SK-N-SH treated with all-trans-retinoic acid at 6 μM for 48 hours (cell line): ENCODE measurements at regions not wholly inside any gene's neighbourhood (a gene's known extent, or its start where the extent isn't known, plus 50 kb on each side); places are given as distances from the start of the nearest gene placed in this dataset.

Experiments used
- ATAC-seq: fragments of 200-7000 bp; cut with Tn5 transposase; 3 replicates; pipeline ENCODE4 v1.9.1; 2020; ENCODE audit warnings: mild to moderate bottlenecking, moderate library complexity
- ARNTL ChIP-seq: fragments of 450-650 bp; formaldehyde crosslinking; IDR thresholded peaks from 2 replicates; pipeline ENCODE4 v1.5.0; 2020; ENCODE audit warnings: low read depth, mild to moderate bottlenecking, moderate library complexity, borderline replicate concordance
- BACH2 ChIP-seq: fragments of 250-450 bp; sonication (Bioruptor Pico); IDR thresholded peaks from 2 replicates; pipeline ENCODE4 v1.9.0; 2021; ENCODE audit warnings: mild to moderate bottlenecking, borderline replicate concordance
- CREB5 ChIP-seq: fragments of 250-450 bp; sonication (Bioruptor Pico); IDR thresholded peaks from 2 replicates; pipeline ENCODE4 v1.5.1; 2020; ENCODE audit warnings: low read depth, mild to moderate bottlenecking, moderate library complexity
- CSDC2 ChIP-seq: fragments of 250-450 bp; sonication (Bioruptor Pico); IDR thresholded peaks from 2 replicates; pipeline ENCODE4 v1.5.0; 2020; ENCODE audit warnings: mild to moderate bottlenecking, moderate library complexity
- ESRRG ChIP-seq: fragments of 250-450 bp; sonication (Bioruptor Pico); IDR thresholded peaks from 2 replicates; pipeline ENCODE4 v1.6.1; 2021; ENCODE audit warnings: mild to moderate bottlenecking
- GLIS3 ChIP-seq: fragments of 250-450 bp; sonication (Bioruptor Pico); IDR thresholded peaks from 2 replicates; pipeline ENCODE4 v1.5.0; 2020; ENCODE audit warnings: mild to moderate bottlenecking, moderate library complexity
- ISL1 ChIP-seq: fragments of 250-450 bp; sonication (Bioruptor Pico); IDR thresholded peaks from 2 replicates; pipeline ENCODE4 v2.1.2; 2022; ENCODE audit warnings: mild to moderate bottlenecking, moderate library complexity
- OSR1 ChIP-seq: fragments of 250-450 bp; sonication (Bioruptor Pico); IDR thresholded peaks from 2 replicates; pipeline ENCODE4 v1.8.0; 2022; ENCODE audit warnings: moderate library complexity, mild to moderate bottlenecking, inconsistent platforms
- PATZ1 ChIP-seq: fragments of 250-450 bp; sonication (Bioruptor Pico); IDR thresholded peaks from 2 replicates; pipeline ENCODE4 v1.8.0; 2020; ENCODE audit warnings: mild to moderate bottlenecking, moderate library complexity, borderline replicate concordance
- PPARA ChIP-seq: fragments of 250-450 bp; sonication (Bioruptor Pico); IDR thresholded peaks from 2 replicates; pipeline ENCODE4 v1.5.0; 2020; ENCODE audit warnings: mild to moderate bottlenecking, borderline replicate concordance
- RARB ChIP-seq: fragments of 250-450 bp; sonication (Bioruptor Pico); IDR thresholded peaks from 2 replicates; pipeline ENCODE4 v1.8.0; 2021; ENCODE audit warnings: mild to moderate bottlenecking, moderate library complexity
- SNAI2 ChIP-seq: fragments of 250-450 bp; sonication (Bioruptor Pico); IDR thresholded peaks from 2 replicates; pipeline ENCODE4 v1.5.0; 2020; ENCODE audit warnings: mild to moderate bottlenecking, moderate library complexity
- TOX ChIP-seq: fragments of 250-450 bp; sonication (Bioruptor Pico); IDR thresholded peaks from 2 replicates; pipeline ENCODE4 v1.8.0; 2021; ENCODE audit warnings: mild to moderate bottlenecking, moderate library complexity, borderline replicate concordance
- ZC3H10 ChIP-seq: fragments of 250-450 bp; sonication (Bioruptor Pico); IDR thresholded peaks from 2 replicates; pipeline ENCODE4 v1.5.1; 2021; ENCODE audit warnings: mild to moderate bottlenecking, moderate library complexity
- ZFP3 ChIP-seq: fragments of 250-450 bp; sonication (Bioruptor Pico); IDR thresholded peaks from 2 replicates; pipeline ENCODE4 v1.5.0; 2020; ENCODE audit warnings: mild to moderate bottlenecking, moderate library complexity
- ZFP30 ChIP-seq: fragments of 450-650 bp; formaldehyde crosslinking; IDR thresholded peaks from 2 replicates; pipeline ENCODE4 v1.5.0; 2022; ENCODE audit warnings: mild to moderate bottlenecking, moderate library complexity
- ZNF565 ChIP-seq: fragments of 450-650 bp; formaldehyde crosslinking; conservative IDR thresholded peaks from 2 replicates; pipeline ENCODE4 v1.5.0; 2020; ENCODE audit warnings: low read depth, mild to moderate bottlenecking, moderate library complexity
- ZNF70 ChIP-seq: fragments of 450-650 bp; formaldehyde crosslinking; IDR thresholded peaks from 2 replicates; pipeline ENCODE4 v1.5.0; 2020; ENCODE audit warnings: mild to moderate bottlenecking, moderate library complexity
- ZNF8 ChIP-seq: fragments of 450-650 bp; formaldehyde crosslinking; IDR thresholded peaks from 2 replicates; pipeline ENCODE4 v1.5.0; 2020; ENCODE audit warnings: mild to moderate bottlenecking, moderate library complexity
- TF ChIP-seq, protein P1 (sequence below): fragments of 250-450 bp; sonication (Bioruptor Pico); IDR thresholded peaks from 2 replicates; pipeline ENCODE4 v1.5.1; 2021; ENCODE audit warnings: mild to moderate bottlenecking, moderate library complexity
- TF ChIP-seq, protein P2 (sequence below): fragments of 250-450 bp; sonication (Bioruptor Pico); IDR thresholded peaks from 2 replicates; pipeline ENCODE4 v1.8.0; 2021; ENCODE audit warnings: low read depth, mild to moderate bottlenecking, moderate library complexity, borderline replicate concordance
- TF ChIP-seq, protein P3 (sequence below): fragments of 250-450 bp; sonication (Bioruptor Pico); IDR thresholded peaks from 2 replicates; pipeline ENCODE4 v1.5.0; 2020; ENCODE audit warnings: mild to moderate bottlenecking, moderate library complexity

GRCh38 chr4:30600246-30601017 is 119.7 kb upstream of the PCDH7 start:
- TF ChIP-seq ZNF565 (CRISPR knock-in tag) (no peak), ZNF70 (no peak), PATZ1 (CRISPR knock-in tag) (no peak), ARNTL (CRISPR knock-in tag) (no peak), PPARA (no peak), CREB5 (CRISPR knock-in tag) (no peak), ZFP30 (CRISPR knock-in tag) (no peak), ZNF8 (CRISPR knock-in tag) (no peak), GLIS3 (no peak), OSR1 (CRISPR knock-in tag) (no peak), BACH2 (CRISPR knock-in tag) (no peak), ESRRG (CRISPR knock-in tag) (no peak), ISL1 (CRISPR knock-in tag) (no peak), TOX (CRISPR knock-in tag) (no peak), ZC3H10 (CRISPR knock-in tag) (no peak)
- TF ChIP-seq, protein P1, sequence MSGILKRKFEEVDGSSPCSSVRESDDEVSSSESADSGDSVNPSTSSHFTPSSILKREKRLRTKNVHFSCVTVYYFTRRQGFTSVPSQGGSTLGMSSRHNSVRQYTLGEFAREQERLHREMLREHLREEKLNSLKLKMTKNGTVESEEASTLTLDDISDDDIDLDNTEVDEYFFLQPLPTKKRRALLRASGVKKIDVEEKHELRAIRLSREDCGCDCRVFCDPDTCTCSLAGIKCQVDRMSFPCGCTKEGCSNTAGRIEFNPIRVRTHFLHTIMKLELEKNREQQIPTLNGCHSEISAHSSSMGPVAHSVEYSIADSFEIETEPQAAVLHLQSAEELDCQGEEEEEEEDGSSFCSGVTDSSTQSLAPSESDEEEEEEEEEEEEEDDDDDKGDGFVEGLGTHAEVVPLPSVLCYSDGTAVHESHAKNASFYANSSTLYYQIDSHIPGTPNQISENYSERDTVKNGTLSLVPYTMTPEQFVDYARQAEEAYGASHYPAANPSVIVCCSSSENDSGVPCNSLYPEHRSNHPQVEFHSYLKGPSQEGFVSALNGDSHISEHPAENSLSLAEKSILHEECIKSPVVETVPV (CRISPR knock-in tag), result no peak
- TF ChIP-seq, protein P2, sequence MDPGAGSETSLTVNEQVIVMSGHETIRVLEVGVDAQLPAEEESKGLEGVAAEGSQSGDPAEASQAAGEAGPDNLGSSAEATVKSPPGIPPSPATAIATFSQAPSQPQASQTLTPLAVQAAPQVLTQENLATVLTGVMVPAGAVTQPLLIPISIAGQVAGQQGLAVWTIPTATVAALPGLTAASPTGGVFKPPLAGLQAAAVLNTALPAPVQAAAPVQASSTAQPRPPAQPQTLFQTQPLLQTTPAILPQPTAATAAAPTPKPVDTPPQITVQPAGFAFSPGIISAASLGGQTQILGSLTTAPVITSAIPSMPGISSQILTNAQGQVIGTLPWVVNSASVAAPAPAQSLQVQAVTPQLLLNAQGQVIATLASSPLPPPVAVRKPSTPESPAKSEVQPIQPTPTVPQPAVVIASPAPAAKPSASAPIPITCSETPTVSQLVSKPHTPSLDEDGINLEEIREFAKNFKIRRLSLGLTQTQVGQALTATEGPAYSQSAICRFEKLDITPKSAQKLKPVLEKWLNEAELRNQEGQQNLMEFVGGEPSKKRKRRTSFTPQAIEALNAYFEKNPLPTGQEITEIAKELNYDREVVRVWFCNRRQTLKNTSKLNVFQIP, result no peak
- ATAC-seq, result no peak

- no peak for ATAC-seq
- TF ChIP-seq CSDC2 (CRISPR knock-in tag) (no peak), PATZ1 (CRISPR knock-in tag) (no peak), ZFP30 (CRISPR knock-in tag) (no peak)
These were observed 118.9 kb upstream of the PCDH7 start for GRCh38 chr4:30601070-30601865.

- no peak for ATAC-seq
- TF ChIP-seq ZNF565 (CRISPR knock-in tag) (no peak), ZFP3 (CRISPR knock-in tag) (no peak), ZFP30 (CRISPR knock-in tag) (no peak), ZC3H10 (CRISPR knock-in tag) (no peak), RARB (no peak), SNAI2 (no peak), BACH2 (CRISPR knock-in tag) (no peak)
- TF ChIP-seq, protein P2, result no peak
- TF ChIP-seq, protein P3, sequence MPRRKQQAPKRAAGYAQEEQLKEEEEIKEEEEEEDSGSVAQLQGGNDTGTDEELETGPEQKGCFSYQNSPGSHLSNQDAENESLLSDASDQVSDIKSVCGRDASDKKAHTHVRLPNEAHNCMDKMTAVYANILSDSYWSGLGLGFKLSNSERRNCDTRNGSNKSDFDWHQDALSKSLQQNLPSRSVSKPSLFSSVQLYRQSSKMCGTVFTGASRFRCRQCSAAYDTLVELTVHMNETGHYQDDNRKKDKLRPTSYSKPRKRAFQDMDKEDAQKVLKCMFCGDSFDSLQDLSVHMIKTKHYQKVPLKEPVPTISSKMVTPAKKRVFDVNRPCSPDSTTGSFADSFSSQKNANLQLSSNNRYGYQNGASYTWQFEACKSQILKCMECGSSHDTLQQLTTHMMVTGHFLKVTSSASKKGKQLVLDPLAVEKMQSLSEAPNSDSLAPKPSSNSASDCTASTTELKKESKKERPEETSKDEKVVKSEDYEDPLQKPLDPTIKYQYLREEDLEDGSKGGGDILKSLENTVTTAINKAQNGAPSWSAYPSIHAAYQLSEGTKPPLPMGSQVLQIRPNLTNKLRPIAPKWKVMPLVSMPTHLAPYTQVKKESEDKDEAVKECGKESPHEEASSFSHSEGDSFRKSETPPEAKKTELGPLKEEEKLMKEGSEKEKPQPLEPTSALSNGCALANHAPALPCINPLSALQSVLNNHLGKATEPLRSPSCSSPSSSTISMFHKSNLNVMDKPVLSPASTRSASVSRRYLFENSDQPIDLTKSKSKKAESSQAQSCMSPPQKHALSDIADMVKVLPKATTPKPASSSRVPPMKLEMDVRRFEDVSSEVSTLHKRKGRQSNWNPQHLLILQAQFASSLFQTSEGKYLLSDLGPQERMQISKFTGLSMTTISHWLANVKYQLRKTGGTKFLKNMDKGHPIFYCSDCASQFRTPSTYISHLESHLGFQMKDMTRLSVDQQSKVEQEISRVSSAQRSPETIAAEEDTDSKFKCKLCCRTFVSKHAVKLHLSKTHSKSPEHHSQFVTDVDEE (CRISPR knock-in tag), result no peak
These were observed 114.5 kb upstream of the PCDH7 start for GRCh38 chr4:30605616-30606190.
